ENCODE measurements at regions not wholly inside any gene's neighbourhood (a gene's known extent, or its start where the extent isn't known, plus 50 kb on each side); places are given as distances from the start of the nearest gene placed in this dataset.

DNA sequence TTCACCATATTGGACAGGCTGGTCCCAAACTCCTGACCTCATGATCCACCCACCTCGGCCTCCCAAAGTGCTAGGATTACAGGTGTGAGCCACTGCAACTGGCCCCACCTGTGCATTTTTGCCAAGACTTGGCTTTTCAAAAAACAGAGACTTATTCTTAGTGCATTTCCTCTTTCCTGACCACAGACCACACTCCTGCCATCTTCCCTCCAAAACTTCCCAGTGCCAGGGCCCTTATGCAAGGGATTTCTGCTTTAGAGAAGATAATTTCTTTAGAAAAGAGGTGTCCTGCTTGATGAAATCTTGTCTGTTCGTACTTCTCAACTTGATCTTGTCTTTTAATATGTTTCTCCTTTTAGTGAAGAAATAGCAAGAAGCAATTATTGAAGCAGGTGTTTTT is 98.8 kb upstream of the ZNF516 start:
- TF ChIP-seq, protein P1, sequence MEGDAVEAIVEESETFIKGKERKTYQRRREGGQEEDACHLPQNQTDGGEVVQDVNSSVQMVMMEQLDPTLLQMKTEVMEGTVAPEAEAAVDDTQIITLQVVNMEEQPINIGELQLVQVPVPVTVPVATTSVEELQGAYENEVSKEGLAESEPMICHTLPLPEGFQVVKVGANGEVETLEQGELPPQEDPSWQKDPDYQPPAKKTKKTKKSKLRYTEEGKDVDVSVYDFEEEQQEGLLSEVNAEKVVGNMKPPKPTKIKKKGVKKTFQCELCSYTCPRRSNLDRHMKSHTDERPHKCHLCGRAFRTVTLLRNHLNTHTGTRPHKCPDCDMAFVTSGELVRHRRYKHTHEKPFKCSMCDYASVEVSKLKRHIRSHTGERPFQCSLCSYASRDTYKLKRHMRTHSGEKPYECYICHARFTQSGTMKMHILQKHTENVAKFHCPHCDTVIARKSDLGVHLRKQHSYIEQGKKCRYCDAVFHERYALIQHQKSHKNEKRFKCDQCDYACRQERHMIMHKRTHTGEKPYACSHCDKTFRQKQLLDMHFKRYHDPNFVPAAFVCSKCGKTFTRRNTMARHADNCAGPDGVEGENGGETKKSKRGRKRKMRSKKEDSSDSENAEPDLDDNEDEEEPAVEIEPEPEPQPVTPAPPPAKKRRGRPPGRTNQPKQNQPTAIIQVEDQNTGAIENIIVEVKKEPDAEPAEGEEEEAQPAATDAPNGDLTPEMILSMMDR (IDR thresholded peaks at IDR 0.05; ENCODE audit: low read length) = no peak
- no peak for TF ChIP-seq EZH2 (IDR thresholded peaks at IDR 0.05; ENCODE audit: borderline replicate concordance, low read length)
